Mucosa of stomach (tissue), 1 donor: ENCODE measurements at regions not wholly inside any gene's neighbourhood (a gene's known extent, or its start where the extent isn't known, plus 50 kb on each side); places are given as distances from the start of the nearest gene placed in this dataset.

ENCODE experiments used
- H3K27me3 ChIP-seq: one replicate; pipeline ENCODE4 v1.7.0; 2013; ENCODE audit warnings: mild to moderate bottlenecking, low read length; ENCODE audit not compliant: control insufficient read depth, insufficient read depth
- H3K36me3 ChIP-seq: one replicate; pipeline ENCODE4 v1.7.0; 2013; ENCODE audit warnings: low read length; ENCODE audit not compliant: control insufficient read depth, insufficient read depth
- H3K4me1 ChIP-seq: one replicate; pipeline ENCODE4 v1.7.0; 2013; ENCODE audit warnings: mild to moderate bottlenecking, low read length; ENCODE audit not compliant: control insufficient read depth, insufficient read depth
- H3K4me3 ChIP-seq: one replicate; pipeline ENCODE4 v1.7.0; 2013; ENCODE audit warnings: low read length
- H3K9ac ChIP-seq: one replicate; pipeline ENCODE4 v1.7.0; 2013; ENCODE audit warnings: mild to moderate bottlenecking, low read length, moderate library complexity
- H3K9me3 ChIP-seq: one replicate; pipeline ENCODE4 v1.7.0; 2013; ENCODE audit warnings: mild to moderate bottlenecking, low read length, moderate library complexity; ENCODE audit not compliant: control insufficient read depth
- donor health status: Pancreatic carcinoma.

- Histone ChIP-seq H3K9ac (no peak overlapping the region), H3K9me3 (no peaks in the 10 kb centered on the region), H3K36me3 (no peaks in the 10 kb centered on the region), H3K4me1 (no peaks in the 10 kb centered on the region), H3K27me3 (peaks cover 51% of the 10 kb centered on the region), H3K4me3 (no peak overlapping the region)
These were observed 185.9 kb downstream of the TRIM27 start for GRCh38 chr6:28737750-28738395.

DNA sequence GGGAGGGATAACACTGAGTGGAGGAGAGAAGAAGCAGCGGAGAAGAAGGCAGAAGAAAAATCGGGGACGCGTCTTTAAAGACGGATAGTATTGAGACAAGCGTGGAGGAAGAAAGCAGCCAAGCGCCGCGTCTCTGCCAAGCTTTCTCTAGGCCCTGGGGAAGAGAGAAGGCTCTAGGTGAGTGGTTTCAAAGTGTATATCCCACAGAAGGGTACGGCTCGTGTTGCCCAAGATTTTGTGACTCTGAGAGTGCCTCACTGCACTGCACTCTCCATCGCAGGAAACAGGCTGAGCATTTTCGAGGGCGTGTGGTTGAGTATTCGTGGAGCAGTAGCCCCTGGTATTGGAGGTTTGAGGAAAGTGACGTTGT, 185.4 kb downstream of the TRIM27 start:
- Histone ChIP-seq H3K27me3 (peaks cover 47% of the 10 kb centered on the region), H3K9me3 (no peaks in the 10 kb centered on the region), H3K9ac (no peak overlapping the region), H3K4me3 (no peak overlapping the region), H3K36me3 (no peaks in the 10 kb centered on the region), H3K4me1 (no peaks in the 10 kb centered on the region)

GRCh38 chr6:28741363-28741762, 182.4 kb downstream of the TRIM27 start:
- H3K36me3 ChIP-seq, result no peaks in the 10 kb centered on the region
- H3K4me1 ChIP-seq, result no peaks in the 10 kb centered on the region
- H3K9me3 ChIP-seq, result no peaks in the 10 kb centered on the region
- peaks cover 27% of the 10 kb centered on the region for H3K27me3 ChIP-seq
- no peak overlapping the region for H3K9ac ChIP-seq
- H3K4me3 ChIP-seq, result no peak overlapping the region

DNA sequence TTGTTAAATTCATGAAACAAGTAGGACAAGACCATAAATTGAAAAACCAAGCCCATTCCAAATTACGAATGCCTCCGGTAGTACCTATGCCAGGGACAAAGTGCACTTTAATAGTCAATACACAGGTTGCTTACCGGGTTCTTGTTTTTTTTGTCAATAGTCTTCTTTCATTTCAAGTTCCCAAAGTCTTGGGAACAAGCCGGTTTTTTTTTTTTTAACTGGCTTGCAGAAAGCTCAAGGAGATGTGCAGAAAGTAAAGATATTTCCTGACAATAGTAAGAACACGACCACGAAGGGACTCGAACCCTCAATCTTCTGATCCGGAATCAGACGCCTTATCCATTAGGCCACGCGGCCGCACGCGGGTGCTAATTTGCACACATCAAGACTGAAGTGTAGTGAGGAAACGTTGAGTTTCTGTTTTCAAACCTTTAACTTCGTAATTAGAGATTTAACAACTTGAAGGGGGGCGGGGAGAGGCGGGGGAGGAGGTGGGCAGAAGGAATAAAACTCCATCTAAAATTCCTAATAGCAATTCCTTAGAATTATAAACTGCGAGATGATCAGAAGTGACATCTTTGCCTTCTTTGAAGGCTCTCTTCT, 181.0 kb downstream of the TRIM27 start:
- no peaks in the 10 kb centered on the region for H3K36me3 ChIP-seq
- H3K27me3 ChIP-seq, result peaks cover 26% of the 10 kb centered on the region
- no peaks in the 10 kb centered on the region for H3K4me1 ChIP-seq
- H3K9me3 ChIP-seq, result no peaks in the 10 kb centered on the region
- no peak overlapping the region for H3K4me3 ChIP-seq
- no peak overlapping the region for H3K9ac ChIP-seq

DNA sequence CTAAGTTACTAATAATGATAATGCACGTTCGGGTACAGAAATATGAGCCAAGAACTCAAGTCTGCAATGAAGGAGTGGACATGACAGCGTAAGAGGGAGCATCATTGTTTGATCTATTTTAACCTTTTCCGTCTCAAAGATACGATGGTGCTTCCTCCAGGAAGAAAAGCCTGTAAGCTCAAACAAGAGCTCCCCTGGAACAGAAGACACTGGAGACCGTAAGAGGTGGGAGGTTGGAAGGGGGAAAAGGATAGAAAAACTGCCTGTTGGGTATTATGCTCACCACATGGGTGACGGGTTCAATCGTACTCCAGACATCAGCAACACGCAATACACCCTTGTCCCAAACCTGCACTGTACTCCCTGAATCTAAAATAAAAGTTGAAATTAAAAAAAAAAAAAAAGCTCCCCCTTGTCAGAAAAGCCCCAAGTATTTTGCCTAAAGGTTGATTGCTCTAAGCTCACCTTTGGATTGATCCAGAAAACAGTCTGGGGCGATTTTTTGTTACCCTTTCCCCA, 180.5 kb downstream of the TRIM27 start:
- Histone ChIP-seq H3K4me3 (no peak overlapping the region), H3K9me3 (no peaks in the 10 kb centered on the region), H3K9ac (no peak overlapping the region), H3K4me1 (no peaks in the 10 kb centered on the region), H3K36me3 (no peaks in the 10 kb centered on the region), H3K27me3 (peaks cover 26% of the 10 kb centered on the region)

GRCh38 chr6:28747083-28747630, 176.6 kb downstream of the TRIM27 start:
- Histone ChIP-seq H3K9ac (no peak overlapping the region), H3K27me3 (peaks cover 17% of the 10 kb centered on the region), H3K4me3 (no peak overlapping the region), H3K9me3 (no peaks in the 10 kb centered on the region), H3K4me1 (no peaks in the 10 kb centered on the region), H3K36me3 (no peaks in the 10 kb centered on the region)

- no peaks in the 10 kb centered on the region for H3K4me1 ChIP-seq
These were observed 176.1 kb downstream of the TRIM27 start for GRCh38 chr6:28747631-28748157.

GRCh38 chr6:28748192-28748591, 175.6 kb downstream of the TRIM27 start:
- Histone ChIP-seq H3K9me3 (no peaks in the 10 kb centered on the region), H3K27me3 (peaks cover 14% of the 10 kb centered on the region), H3K9ac (no peak overlapping the region), H3K4me3 (no peak overlapping the region), H3K36me3 (no peaks in the 10 kb centered on the region), H3K4me1 (no peaks in the 10 kb centered on the region)

More at GRCh38 chr6:28747631-28748157, 176.1 kb downstream of the TRIM27 start:
- no peaks in the 10 kb centered on the region for H3K9me3 ChIP-seq
- H3K4me3 ChIP-seq, result no peak overlapping the region
- H3K27me3 ChIP-seq, result peaks cover 16% of the 10 kb centered on the region
- no peaks in the 10 kb centered on the region for H3K36me3 ChIP-seq
- no peak overlapping the region for H3K9ac ChIP-seq

DNA sequence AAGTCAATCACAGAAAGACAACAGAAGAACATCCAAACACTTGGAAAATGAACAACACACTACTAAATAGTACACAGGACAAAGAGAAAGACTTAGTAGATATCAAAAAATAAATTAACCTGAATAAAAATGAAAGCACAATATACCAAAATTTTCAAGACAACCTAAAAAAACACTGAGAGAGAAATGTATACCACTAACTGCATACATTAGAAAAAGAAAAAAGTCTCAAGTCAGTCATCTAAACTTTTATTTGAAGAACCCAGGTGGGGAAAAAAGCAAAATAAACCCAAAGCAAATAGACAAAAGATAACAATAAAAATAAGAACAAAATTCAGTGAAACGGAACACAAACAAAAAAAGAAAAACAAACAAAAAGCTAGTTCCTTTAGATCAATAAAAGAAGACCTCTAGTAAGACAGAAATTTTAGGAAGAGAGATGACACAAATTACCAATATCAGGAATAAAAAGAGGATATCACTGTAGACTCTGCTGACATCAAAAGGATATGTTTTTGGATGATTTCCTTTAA, 172.8 kb downstream of the TRIM27 start:
- Histone ChIP-seq H3K9me3 (no peaks in the 10 kb centered on the region), H3K4me3 (no peak overlapping the region), H3K4me1 (no peaks in the 10 kb centered on the region), H3K9ac (no peak overlapping the region), H3K36me3 (no peaks in the 10 kb centered on the region), H3K27me3 (peaks cover 14% of the 10 kb centered on the region)

DNA sequence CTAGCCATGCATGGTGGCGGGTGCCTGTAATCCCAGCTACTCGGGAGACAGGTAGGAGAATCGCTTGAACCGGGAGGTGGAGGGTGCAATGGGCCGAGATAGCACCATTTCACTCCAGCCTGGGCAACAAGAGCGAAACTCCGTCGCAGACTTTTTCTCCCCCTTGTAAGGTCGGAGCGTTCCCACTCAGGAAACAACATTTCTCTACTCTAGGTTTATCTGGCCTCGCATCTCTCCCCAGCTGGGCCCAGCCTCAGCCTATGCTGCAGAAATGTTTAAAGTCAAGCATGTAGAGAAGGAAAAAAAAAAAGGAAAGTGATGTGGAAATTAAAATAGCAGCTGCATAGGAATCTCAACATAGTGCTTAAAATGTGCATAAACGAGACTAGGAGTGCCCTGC, 172.3 kb downstream of the TRIM27 start:
- no peaks in the 10 kb centered on the region for H3K36me3 ChIP-seq
- H3K27me3 ChIP-seq, result peaks cover 16% of the 10 kb centered on the region
- H3K9ac ChIP-seq, result no peak overlapping the region
- H3K4me3 ChIP-seq, result no peak overlapping the region
- no peaks in the 10 kb centered on the region for H3K4me1 ChIP-seq
- no peaks in the 10 kb centered on the region for H3K9me3 ChIP-seq

GRCh38 chr6:28751963-28752350, 171.8 kb downstream of the TRIM27 start:
- no peaks in the 10 kb centered on the region for H3K36me3 ChIP-seq
- peaks cover 21% of the 10 kb centered on the region for H3K27me3 ChIP-seq
- H3K4me1 ChIP-seq, result no peaks in the 10 kb centered on the region

GRCh38 chr6:28757429-28758045, 166.2 kb downstream of the TRIM27 start:
- Histone ChIP-seq H3K27me3 (peaks cover 25% of the 10 kb centered on the region), H3K4me3 (no peak overlapping the region), H3K4me1 (no peaks in the 10 kb centered on the region), H3K36me3 (no peaks in the 10 kb centered on the region), H3K9ac (no peak overlapping the region), H3K9me3 (no peaks in the 10 kb centered on the region)

More at GRCh38 chr6:28751963-28752350, 171.8 kb downstream of the TRIM27 start:
- H3K9ac ChIP-seq, result no peak overlapping the region
- H3K4me3 ChIP-seq, result no peak overlapping the region
- no peaks in the 10 kb centered on the region for H3K9me3 ChIP-seq
